Fibroblast of lung (primary cell): ENCODE measurements at regions not wholly inside any gene's neighbourhood (a gene's known extent, or its start where the extent isn't known, plus 50 kb on each side); places are given as distances from the start of the nearest gene placed in this dataset.
A peak's percentile ranks its signal among the peaks of the same experiment; 100 is the strongest.

Experiments
- DNase-seq, 2 donors: peaks; one replicate each; pipeline versions ENCODE4 v3.0.0 to v3.0.0-alpha.2; 2010; ENCODE audit warnings: low read depth in 2 of 2
- H2AFZ ChIP-seq: 2 replicates; pipeline ENCODE4 v1.5.1; 2012; ENCODE audit warnings: low read length, control low read depth, inconsistent platforms
- H3K27ac ChIP-seq: 2 replicates; pipeline ENCODE4 v1.5.1; 2011; ENCODE audit warnings: low read length, control low read depth; ENCODE audit not compliant: insufficient read depth
- H3K27me3 ChIP-seq: 2 replicates; pipeline ENCODE4 v1.5.1; 2011; ENCODE audit warnings: mild to moderate bottlenecking, low read length; ENCODE audit not compliant: control insufficient read depth, insufficient read depth
- H3K36me3 ChIP-seq: 2 replicates; pipeline ENCODE4 v1.5.1; 2011; ENCODE audit warnings: low read length; ENCODE audit not compliant: control insufficient read depth, insufficient read depth
- H3K4me1 ChIP-seq: 2 replicates; pipeline ENCODE4 v1.5.1; 2011; ENCODE audit warnings: low read length; ENCODE audit not compliant: control insufficient read depth, insufficient read depth; ENCODE audit errors: extremely low read depth
- H3K4me2 ChIP-seq: 2 replicates; pipeline ENCODE4 v1.5.1; 2011; ENCODE audit warnings: low read length, control low read depth; ENCODE audit not compliant: insufficient read depth; ENCODE audit errors: extremely low read depth
- H3K4me3 ChIP-seq, 4 experiments: fragments of 200-600 bp in 1 of 4; sonication (generic) in 1 of 4; replicated peaks in 1 of 4; 2 replicates each; pipeline ENCODE4 v1.5.1; 2011 to 2016; ENCODE audit warnings: low read length in 4 of 4, low read depth in 3 of 4, mild to moderate bottlenecking in 3 of 4, control low read depth in 2 of 4, inconsistent platforms in 1 of 4, mixed read lengths in 1 of 4; ENCODE audit not compliant: insufficient read depth in 1 of 4; ENCODE audit errors: control extremely low read depth in 1 of 4
- H3K79me2 ChIP-seq: 2 replicates; pipeline ENCODE4 v1.5.1; 2012; ENCODE audit warnings: mild to moderate bottlenecking, low read length, inconsistent platforms; ENCODE audit not compliant: control insufficient read depth, insufficient read depth
- H3K9ac ChIP-seq: 2 replicates; pipeline ENCODE4 v1.5.1; 2011; ENCODE audit warnings: mild to moderate bottlenecking, low read length, control low read depth; ENCODE audit not compliant: insufficient read depth
- H3K9me3 ChIP-seq: 2 replicates; pipeline ENCODE4 v1.5.1; 2012; ENCODE audit warnings: low read depth, low read length; ENCODE audit not compliant: control insufficient read depth, insufficient read depth
- H4K20me1 ChIP-seq: 2 replicates; pipeline ENCODE4 v1.5.1; 2011; ENCODE audit warnings: low read length; ENCODE audit not compliant: control insufficient read depth, insufficient read depth; ENCODE audit errors: extremely low read depth
- CTCF ChIP-seq, 2 donors: IDR thresholded peaks in 1 of 2; conservative IDR thresholded peaks in 1 of 2; 1 replicate in 1 of 2; 2 replicates in 1 of 2; pipeline ENCODE4 v1.5.1; 2011 to 2012; ENCODE audit warnings: low read length in 2 of 2, control low read depth in 1 of 2, inconsistent platforms in 1 of 2, low read depth in 1 of 2, mild to moderate bottlenecking in 1 of 2
- EZH2 ChIP-seq: IDR thresholded peaks from 2 replicates; pipeline ENCODE4 v1.5.1; 2012; ENCODE audit warnings: low read length, control low read depth, mild to moderate bottlenecking; ENCODE audit errors: missing control alignments

- peak; percentile 31 to 96 for DNase-seq
- Histone ChIP-seq H2AFZ (no peak overlapping the region), H3K9ac (no peak overlapping the region), H3K4me2 (no peak overlapping the region), H3K36me3 (no peaks in the 10 kb centered on the region), H3K9me3 (no peaks in the 10 kb centered on the region), H3K27ac (no peak overlapping the region), H3K4me3 (no peak overlapping the region), H3K79me2 (no peaks in the 10 kb centered on the region), H3K4me1 (no peaks in the 10 kb centered on the region), H3K27me3 (no peaks in the 10 kb centered on the region), H4K20me1 (no peaks in the 10 kb centered on the region)
- TF ChIP-seq EZH2 (no peak), CTCF (conservative IDR thresholded peaks at IDR 0.05 in 1 of 2, IDR thresholded peaks at IDR 0.05 in 1 of 2; ENCODE audit: low read depth in 1 of 2, low read length in 2 of 2) (no peak)
Measured at GRCh38 chr12:126051611-126052107, 986.4 kb downstream of the AACS start.

- no peak overlapping the region for H3K27ac ChIP-seq
- H3K79me2 ChIP-seq: no peaks in the 10 kb centered on the region
- DNase-seq: peak; percentile 31 to 98
- H3K9ac ChIP-seq: no peak overlapping the region
- no peak overlapping the region for H2AFZ ChIP-seq
- H3K4me2 ChIP-seq: no peak overlapping the region
- no peak overlapping the region for H3K4me3 ChIP-seq
- H3K4me1 ChIP-seq: no peaks in the 10 kb centered on the region
- no peaks in the 10 kb centered on the region for H3K27me3 ChIP-seq
- H3K36me3 ChIP-seq: no peaks in the 10 kb centered on the region
- H3K9me3 ChIP-seq: no peaks in the 10 kb centered on the region
- H4K20me1 ChIP-seq: no peaks in the 10 kb centered on the region
- TF ChIP-seq CTCF (conservative IDR thresholded peaks at IDR 0.05 in 1 of 2, IDR thresholded peaks at IDR 0.05 in 1 of 2; ENCODE audit: low read depth in 1 of 2, low read length in 2 of 2): no peak
- TF ChIP-seq EZH2: no peak
Measured at GRCh38 chr12:126055521-126055920, 990.3 kb downstream of the AACS start.

- Histone ChIP-seq H3K9ac (no peak overlapping the region), H3K4me3 (no peak overlapping the region), H3K9me3 (no peaks in the 10 kb centered on the region), H3K36me3 (no peaks in the 10 kb centered on the region), H3K27ac (no peak overlapping the region), H3K4me1 (no peaks in the 10 kb centered on the region), H3K27me3 (no peaks in the 10 kb centered on the region), H4K20me1 (no peaks in the 10 kb centered on the region), H3K79me2 (no peaks in the 10 kb centered on the region), H2AFZ (no peak overlapping the region), H3K4me2 (no peak overlapping the region)
- DNase-seq: peak in 1 of 2 donors; percentile 12
- TF ChIP-seq EZH2: no peak
- no peak for TF ChIP-seq CTCF (conservative IDR thresholded peaks at IDR 0.05 in 1 of 2, IDR thresholded peaks at IDR 0.05 in 1 of 2; ENCODE audit: low read depth in 1 of 2, low read length in 2 of 2)
Measured at GRCh38 chr12:126061777-126062176, 996.5 kb downstream of the AACS start.
